Mucosa of descending colon (tissue), 3 donors: ENCODE measurements at regions not wholly inside any gene's neighbourhood (a gene's known extent, or its start where the extent isn't known, plus 50 kb on each side); places are given as distances from the start of the nearest gene placed in this dataset.
"Not testable (repeated sequence)": the region's sequence is repeated elsewhere in the genome, so short reads cannot be mapped to it uniquely, and the experiment has no call there.

ENCODE experiments used
- ATAC-seq: fragments of 200-7000 bp; cut with Tn5 transposase; one replicate; pipeline ENCODE4 v1.9.1; 2020; ENCODE audit warnings: mild to moderate bottlenecking, moderate library complexity
- DNase-seq, 3 donors: peaks; one replicate each; pipeline ENCODE4 v3.0.0-alpha.2; 2020
- H3K36me3 ChIP-seq: fragments of 200-600 bp; one replicate; pipeline ENCODE4 v1.8.0; 2021; ENCODE audit warnings: low read depth, mild to moderate bottlenecking
- H3K4me1 ChIP-seq: fragments of 200-600 bp; one replicate; pipeline ENCODE4 v1.8.0; 2021; ENCODE audit warnings: low read depth, mild to moderate bottlenecking
- H3K4me3 ChIP-seq: fragments of 200-600 bp; one replicate; pipeline ENCODE4 v1.8.0; 2021; ENCODE audit warnings: mild to moderate bottlenecking
- H3K9me3 ChIP-seq: fragments of 200-600 bp; one replicate; pipeline ENCODE4 v1.8.0; 2021; ENCODE audit warnings: mild to moderate bottlenecking
- intact Hi-C, 2 donors: fragments of 100-400 bp; cut with DNase I in 1 of 2; cut with micrococcal nuclease in 1 of 2; formaldehyde crosslinking; loops; one replicate each; pipeline versions ENCODE4 v1.11.0 to v1.11.1; 2022; cut with DNase I, micrococcal nuclease
- TF ChIP-seq, protein P1 (sequence below): fragments of 200-600 bp; IDR thresholded peaks from one replicate; pipeline ENCODE4 v1.8.0; 2022; ENCODE audit warnings: antibody characterized with exemption, mild to moderate bottlenecking
- donor health status: DM: no; HTN: no; CAD: no; lungs with moderate emphysema.
- donor health status: DM: no; HTN: no; CAD: no.
- donor health status: DM: no; HTN: yes; CAD: no.

DNA sequence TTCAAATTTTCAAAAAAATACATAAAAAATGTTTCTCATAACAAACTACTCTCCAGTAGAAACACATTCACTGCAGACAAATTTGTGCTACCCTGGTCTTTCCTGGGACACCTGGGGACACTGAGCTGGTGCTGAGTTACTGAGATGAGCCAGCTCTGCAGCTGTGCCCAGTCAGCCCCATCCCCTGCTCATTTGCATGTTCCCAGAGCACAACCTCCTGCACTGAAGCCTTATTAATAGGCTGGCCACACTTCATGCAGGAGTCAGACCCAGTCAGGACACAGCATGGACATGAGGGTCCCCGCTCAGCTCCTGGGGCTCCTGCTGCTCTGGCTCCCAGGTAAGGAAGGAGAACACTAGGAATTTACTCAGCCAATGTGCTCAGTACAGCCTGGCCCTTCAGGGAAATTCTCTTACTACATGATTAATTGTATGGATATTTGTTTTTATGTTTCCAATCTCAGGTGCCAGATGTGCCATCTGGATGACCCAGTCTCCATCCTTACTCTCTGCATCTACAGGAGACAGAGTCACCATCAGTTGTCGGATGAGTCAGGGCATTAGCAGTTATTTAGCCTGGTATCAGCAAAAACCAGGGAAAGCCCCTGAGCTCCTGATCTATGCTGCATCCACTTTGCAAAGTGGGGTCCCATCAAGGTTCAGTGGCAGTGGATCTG, 1529.3 kb downstream of the RPIA start:
- H3K9me3 ChIP-seq, H3K4me1 ChIP-seq, ATAC-seq, intact Hi-C loops, H3K36me3 ChIP-seq, DNase-seq, H3K4me3 ChIP-seq: not testable (repeated sequence)

DNA sequence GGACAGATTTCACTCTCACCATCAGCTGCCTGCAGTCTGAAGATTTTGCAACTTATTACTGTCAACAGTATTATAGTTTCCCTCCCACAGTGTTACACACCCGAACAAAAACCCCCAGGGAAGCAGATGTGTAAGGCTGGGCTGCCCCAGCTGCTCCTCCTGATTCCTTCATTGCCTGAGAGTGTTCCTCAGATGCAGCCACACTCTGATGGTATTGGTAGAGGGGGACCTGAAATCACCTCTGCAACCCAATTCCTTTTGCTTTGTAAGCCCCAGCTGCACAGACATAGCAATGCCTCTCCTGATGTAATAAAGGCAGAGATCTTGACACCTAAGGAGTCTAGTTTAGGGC, 1529.8 kb downstream of the RPIA start:
- Histone ChIP-seq H3K4me1 (no peaks in the 10 kb centered on the region), H3K9me3 (no peaks in the 10 kb centered on the region)

DNA sequence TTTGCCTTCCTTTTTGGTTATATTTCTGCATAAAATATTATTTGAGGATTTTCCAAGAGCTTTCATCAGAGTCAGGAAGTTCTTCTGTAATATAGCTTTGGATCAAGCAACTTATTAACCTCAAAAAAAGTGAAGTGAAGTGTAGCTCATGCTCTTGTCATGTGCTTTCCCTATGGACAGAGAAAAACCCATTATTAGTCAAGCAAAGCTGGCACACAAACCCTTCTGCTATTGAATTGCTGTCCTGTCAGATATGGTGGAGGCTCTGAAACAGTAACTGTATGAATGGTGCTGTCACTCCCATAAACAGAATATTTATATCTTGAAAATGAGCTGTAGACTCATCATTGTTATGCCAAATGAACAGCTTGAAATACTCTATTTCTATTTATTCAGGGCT, 1533.3 kb downstream of the RPIA start:
- H3K36me3 ChIP-seq, DNase-seq, intact Hi-C loops, H3K9me3 ChIP-seq, H3K4me3 ChIP-seq, H3K4me1 ChIP-seq, ATAC-seq: not testable (repeated sequence)

More for the DNA sequence above, 1529.8 kb downstream of the RPIA start:
- TF ChIP-seq, protein P1, sequence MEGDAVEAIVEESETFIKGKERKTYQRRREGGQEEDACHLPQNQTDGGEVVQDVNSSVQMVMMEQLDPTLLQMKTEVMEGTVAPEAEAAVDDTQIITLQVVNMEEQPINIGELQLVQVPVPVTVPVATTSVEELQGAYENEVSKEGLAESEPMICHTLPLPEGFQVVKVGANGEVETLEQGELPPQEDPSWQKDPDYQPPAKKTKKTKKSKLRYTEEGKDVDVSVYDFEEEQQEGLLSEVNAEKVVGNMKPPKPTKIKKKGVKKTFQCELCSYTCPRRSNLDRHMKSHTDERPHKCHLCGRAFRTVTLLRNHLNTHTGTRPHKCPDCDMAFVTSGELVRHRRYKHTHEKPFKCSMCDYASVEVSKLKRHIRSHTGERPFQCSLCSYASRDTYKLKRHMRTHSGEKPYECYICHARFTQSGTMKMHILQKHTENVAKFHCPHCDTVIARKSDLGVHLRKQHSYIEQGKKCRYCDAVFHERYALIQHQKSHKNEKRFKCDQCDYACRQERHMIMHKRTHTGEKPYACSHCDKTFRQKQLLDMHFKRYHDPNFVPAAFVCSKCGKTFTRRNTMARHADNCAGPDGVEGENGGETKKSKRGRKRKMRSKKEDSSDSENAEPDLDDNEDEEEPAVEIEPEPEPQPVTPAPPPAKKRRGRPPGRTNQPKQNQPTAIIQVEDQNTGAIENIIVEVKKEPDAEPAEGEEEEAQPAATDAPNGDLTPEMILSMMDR = no peak
- no peaks in the 10 kb centered on the region for H3K36me3 ChIP-seq
- no peak overlapping the region for H3K4me3 ChIP-seq
- intact Hi-C loops = no loop called here
- ATAC-seq = no peak
- DNase-seq = no peak

DNA sequence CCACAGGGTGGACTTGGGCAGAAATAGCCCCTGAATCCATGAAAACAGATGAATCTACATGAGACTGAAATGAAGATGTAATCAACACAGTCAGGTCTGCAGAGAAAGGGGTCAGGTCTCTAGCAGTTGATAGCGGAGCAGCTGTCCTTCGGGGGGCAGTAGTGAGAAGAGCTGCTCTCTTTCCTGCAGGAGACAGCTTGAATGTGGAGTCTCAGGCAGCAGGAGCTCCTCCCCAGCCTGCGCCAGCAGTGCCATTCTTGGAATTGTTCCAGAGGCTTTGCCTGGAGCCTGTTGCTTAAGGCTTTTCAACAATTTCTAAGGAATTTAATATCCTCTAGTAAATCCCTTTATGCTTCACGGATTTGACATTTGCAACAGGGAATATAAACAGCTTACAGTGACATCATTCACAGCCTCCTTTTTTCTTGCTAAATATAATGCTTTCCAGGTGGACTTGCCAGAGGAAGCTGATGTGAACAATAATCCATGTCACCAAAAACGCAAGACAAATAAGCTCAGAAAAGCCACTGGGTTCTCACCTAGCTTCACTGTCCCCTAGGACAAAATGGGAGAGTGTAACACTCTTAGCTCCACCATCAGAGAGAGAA, 1535.1 kb downstream of the RPIA start:
- DNase-seq, intact Hi-C loops, H3K9me3 ChIP-seq, ATAC-seq, H3K4me3 ChIP-seq, H3K36me3 ChIP-seq, H3K4me1 ChIP-seq: not testable (repeated sequence)

DNA sequence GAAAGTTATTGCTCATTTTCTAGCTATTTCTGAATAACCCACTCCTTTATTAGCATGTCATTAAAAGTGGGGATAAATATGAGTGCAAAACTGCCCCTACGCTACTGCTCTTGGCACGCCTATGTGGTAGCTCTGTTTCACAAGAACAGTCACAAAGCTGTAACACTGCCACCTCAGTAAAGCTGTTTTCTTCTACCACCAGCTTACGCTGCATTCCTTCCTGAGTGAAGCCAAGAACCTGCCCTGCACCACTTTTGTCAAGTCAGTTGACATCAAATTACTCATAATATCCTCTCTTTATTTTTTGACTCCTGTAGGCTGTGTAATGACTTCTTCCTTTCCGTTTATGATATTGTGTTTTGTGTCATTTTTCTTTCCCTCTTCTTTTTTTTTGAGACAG, 1539.7 kb downstream of the RPIA start:
- H3K9me3 ChIP-seq, H3K36me3 ChIP-seq, DNase-seq, H3K4me1 ChIP-seq, intact Hi-C loops, ATAC-seq, H3K4me3 ChIP-seq: not testable (repeated sequence)

DNA sequence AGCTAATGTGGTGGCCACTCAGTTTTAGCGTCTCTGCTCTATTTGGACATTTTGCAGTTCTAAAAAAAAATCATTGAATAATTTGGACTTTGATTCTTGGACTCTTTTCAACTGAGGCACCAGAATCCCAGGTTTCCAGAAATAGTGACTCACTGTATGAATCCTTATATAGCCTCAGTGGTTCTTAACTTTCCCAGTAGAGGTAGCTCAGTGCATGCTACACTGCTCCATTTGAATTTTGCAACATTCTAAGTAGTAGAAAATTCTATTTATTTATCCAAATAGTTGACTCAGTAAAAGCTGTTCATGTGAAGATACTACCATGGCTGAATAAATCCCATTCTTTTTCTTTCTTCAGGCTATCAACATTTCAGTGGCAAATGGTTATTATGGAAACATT, 1544.0 kb downstream of the RPIA start:
- H3K36me3 ChIP-seq, intact Hi-C loops, H3K4me1 ChIP-seq, H3K9me3 ChIP-seq, DNase-seq, ATAC-seq, H3K4me3 ChIP-seq: not testable (repeated sequence)

DNA sequence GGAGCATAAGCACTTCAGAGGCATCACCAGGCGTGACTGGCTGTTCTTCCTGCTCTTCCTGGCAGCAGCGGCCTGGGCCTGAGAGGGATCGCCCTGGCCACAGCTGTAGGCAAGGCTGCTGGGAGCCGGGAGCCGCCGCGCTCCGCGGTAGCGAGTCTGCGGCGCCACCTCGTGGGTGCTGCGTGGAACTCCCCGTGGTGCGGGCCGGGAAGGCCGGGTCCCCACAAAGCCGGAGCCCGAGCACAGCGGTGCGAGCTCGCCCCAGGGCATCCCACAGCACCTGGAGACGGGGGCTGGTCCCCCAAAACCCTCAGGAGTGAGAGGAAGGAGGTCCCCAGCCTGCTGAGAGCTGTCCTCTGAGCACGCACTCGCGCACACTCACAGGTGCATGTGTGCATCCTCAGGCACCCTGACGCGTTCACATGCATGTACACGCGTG, 1546.5 kb downstream of the RPIA start:
- H3K4me3 ChIP-seq, H3K9me3 ChIP-seq, H3K4me1 ChIP-seq, H3K36me3 ChIP-seq, intact Hi-C loops: not testable (repeated sequence)
- ATAC-seq (peak; percentile 52), DNase-seq (peak; percentile 57 to 76 (median 60))

DNA sequence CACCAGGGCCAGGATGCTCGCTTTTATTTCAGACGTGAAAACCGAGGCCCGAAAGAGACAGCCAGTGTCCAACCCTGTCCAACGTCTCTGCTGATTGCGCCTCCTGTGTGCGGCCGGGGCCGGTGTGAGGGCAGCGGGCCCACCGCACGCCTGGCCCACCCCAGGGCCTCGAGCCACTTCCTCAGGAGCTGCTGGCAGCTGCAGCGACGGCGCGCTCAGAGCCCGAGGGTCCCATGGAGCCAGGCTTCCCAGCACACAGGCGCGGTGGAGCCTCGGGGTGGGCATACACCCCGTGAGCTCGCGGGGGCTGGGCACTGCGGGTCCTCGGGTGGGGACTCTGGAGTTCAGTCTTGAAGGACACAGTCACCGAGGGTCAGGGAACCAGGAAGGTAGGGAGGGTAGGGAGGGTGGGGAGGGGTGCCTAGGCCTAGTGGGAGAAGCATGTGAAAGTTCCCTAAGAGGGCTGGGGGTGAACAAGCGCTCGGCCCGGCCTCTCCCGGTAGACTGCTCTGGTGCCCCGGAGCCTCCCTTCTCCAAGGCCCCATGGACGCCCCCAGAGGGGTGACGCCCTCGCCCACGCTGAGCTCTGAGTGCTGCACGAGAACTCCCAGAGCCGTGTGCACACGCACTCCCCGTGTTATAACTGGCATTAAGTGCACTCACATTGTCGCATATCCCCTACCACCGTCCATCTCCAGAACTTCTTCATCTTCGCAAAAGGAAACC, 1547.2 kb downstream of the RPIA start:
- H3K4me3 ChIP-seq, DNase-seq, intact Hi-C loops, ATAC-seq, H3K36me3 ChIP-seq, H3K9me3 ChIP-seq, H3K4me1 ChIP-seq: not testable (repeated sequence)

DNA sequence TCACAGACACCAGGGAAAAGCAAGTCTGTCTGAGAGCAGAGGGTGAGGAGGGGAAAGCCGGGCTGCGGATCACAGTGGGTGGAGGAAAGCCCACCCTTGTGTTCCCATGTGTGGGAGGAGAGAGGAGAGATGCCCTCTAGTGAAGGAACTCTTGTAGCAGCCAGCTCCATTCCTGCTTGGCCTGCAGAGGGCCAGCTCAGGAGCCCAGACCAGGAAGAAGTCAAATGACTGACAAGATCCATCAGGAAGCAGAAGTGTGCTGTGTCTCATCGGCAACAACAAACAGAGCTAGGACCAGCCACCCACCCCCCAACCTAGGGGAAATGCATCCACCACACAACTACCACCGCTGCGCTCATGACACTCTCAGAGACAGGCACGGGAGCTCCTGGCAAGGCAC, 1548.3 kb downstream of the RPIA start:
- H3K4me1 ChIP-seq, H3K36me3 ChIP-seq, intact Hi-C loops, H3K4me3 ChIP-seq, H3K9me3 ChIP-seq, DNase-seq, ATAC-seq: not testable (repeated sequence)

DNA sequence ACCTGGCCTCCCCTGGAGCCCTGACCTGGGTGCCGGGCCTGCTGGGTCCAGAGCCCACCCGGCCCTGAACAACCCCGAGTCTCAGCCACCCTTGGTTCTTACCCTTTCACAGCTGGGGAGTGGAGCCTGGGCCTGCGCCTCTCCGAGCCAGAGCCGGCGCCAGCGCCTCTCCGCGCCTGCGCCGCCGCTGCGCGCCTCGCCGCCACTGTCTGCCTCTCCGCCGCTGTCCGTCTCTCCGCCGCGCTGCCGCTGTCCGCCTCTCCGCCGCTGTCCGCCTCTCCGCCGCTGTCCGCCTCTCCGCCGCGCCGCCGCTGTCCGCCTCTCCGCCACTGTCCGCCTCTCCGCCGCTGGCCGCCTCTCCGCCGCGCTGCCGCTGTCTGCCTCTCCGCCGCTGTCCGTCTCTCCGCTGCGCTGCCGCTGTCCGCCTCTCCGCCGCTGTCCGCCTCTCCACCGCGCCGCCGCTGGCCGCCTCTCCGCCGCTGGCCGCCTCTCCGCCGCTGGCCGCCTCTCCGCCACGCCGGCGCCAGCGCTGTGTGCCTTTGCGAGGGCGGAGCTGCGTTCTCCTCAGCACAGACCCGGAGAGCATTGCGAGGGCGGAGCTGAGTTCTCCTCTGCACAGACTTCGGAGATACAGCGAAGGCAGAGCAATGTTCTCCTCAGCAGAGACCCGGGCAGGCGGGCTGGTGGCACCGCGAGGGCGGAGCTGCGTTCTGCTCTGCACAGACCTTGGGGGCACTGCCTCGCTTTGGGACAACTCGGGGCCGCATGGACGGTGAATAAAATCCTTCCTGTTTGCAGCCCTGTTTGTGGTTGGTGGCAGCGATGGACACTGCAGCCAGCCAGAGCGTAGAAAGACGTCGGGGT, 1553.7 kb downstream of the RPIA start:
- H3K36me3 ChIP-seq, H3K4me1 ChIP-seq, H3K9me3 ChIP-seq, DNase-seq, ATAC-seq, H3K4me3 ChIP-seq, intact Hi-C loops: not testable (repeated sequence)

DNA sequence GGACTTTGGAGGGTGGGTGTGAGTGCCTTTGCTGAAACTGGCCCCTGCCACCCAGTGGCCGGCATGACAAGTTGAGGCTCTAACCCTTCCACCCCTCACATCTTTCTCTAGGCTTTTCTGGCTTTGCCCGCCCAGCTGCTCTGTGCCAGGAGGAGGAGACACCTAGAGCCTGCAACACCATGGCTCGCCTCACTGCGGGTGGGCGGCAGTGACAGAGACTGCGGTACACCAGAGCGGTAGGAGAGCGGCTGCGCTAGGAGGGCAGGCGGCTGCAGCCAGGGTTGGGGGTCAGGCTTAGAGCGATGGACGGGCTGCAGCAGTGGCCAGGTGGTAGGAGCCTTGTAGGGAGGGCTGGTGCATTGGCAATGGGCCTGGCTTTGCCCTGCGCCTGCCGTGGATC, 1556.9 kb downstream of the RPIA start:
- H3K4me3 ChIP-seq, intact Hi-C loops, ATAC-seq, DNase-seq, H3K4me1 ChIP-seq, H3K36me3 ChIP-seq, H3K9me3 ChIP-seq: not testable (repeated sequence)

DNA sequence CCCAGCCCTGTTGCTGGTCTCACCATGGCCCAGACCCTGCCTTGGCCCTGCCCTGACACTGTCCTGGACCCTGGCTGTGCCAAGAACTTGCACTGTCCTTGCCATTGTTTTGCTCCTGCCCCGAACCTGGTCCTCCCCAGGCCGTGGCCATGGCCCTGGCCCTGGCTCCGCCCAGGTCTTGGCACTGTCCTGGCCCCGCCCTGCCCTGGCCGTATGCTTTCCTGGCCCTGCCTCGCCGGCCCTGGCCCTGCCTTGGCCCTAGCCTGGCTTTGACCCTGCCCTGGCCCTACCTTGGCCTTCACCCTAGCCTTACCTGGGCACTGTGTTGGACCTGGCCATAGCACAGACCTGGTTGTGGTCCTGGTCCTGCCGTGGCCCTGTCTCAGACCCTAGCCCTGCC, 1558.9 kb downstream of the RPIA start:
- H3K4me1 ChIP-seq, intact Hi-C loops: not testable (repeated sequence)

DNA sequence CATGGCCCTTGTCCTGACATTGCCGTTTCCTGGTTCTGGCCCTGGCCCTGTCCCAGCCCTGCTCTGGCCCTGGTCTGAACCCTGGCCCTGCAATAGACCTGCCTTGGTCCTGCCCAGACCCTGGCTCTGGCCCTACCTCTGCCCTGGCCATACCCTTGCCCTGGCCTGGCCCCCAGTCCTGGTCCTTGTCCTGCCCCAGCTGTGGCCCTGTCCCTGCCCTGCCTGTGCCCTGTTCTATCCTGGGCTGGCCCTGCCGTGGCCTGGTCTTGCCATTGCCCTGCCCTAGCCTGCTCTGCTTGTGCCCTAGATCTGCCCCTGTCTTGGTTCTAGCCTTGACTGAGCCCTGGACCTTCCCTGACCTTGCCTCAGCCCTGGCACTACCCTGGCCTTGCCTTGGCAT, 1560.1 kb downstream of the RPIA start:
- DNase-seq, intact Hi-C loops, ATAC-seq: not testable (repeated sequence)

More for the DNA sequence above, 1558.9 kb downstream of the RPIA start:
- ATAC-seq, H3K4me3 ChIP-seq, DNase-seq, H3K36me3 ChIP-seq, H3K9me3 ChIP-seq: not testable (repeated sequence)

More for the DNA sequence above, 1560.1 kb downstream of the RPIA start:
- not testable (repeated sequence) for H3K9me3 ChIP-seq, H3K36me3 ChIP-seq, H3K4me3 ChIP-seq, H3K4me1 ChIP-seq
